Activated CD4-positive, alpha-beta memory T cell treated with anti-CD3 and anti-CD28 coated beads, Interleukin-2, amount 10 ng/mL, durations not matched to agents 7 days and 5 days (primary cell): ENCODE measurements at regions not wholly inside any gene's neighbourhood (a gene's known extent, or its start where the extent isn't known, plus 50 kb on each side); places are given as distances from the start of the nearest gene placed in this dataset.
"Not testable (repeated sequence)": the region's sequence is repeated elsewhere in the genome, so short reads cannot be mapped to it uniquely, and the experiment has no call there.

ENCODE experiments used
- CTCF ChIA-PET: fragments of 350-600 bp; sonication (Branson Sonifier 250); formaldehyde crosslinking; loops from one replicate; lab custom pipeline; 2021; ENCODE audit warnings: antibody characterized with exemption, inconsistent platforms; lab: Charles Lee
- POLR2A ChIA-PET: fragments of 350-600 bp; sonication (Branson Sonifier 250); formaldehyde crosslinking; loops from one replicate; lab custom pipeline; 2021; ENCODE audit warnings: antibody characterized with exemption; lab: Charles Lee
- DNase-seq: peaks from one replicate; pipeline ENCODE4 v3.0.0-alpha.2; 2020
- H3K27ac Mint-ChIP-seq: one replicate; pipeline ENCODE4 v1.8.0; 2021; ENCODE audit warnings: mild to moderate bottlenecking, mixed read lengths
- H3K27me3 Mint-ChIP-seq: one replicate; pipeline ENCODE4 v1.8.0; 2021; ENCODE audit warnings: mixed read lengths
- H3K36me3 Mint-ChIP-seq: one replicate; pipeline ENCODE4 v1.8.0; 2021; ENCODE audit warnings: low read depth, mixed read lengths
- H3K4me1 Mint-ChIP-seq: one replicate; pipeline ENCODE4 v1.8.0; 2021; ENCODE audit warnings: mixed read lengths
- H3K4me3 Mint-ChIP-seq: one replicate; pipeline ENCODE4 v1.8.0; 2021; ENCODE audit warnings: mild to moderate bottlenecking, mixed read lengths
- H3K9me3 Mint-ChIP-seq: one replicate; pipeline ENCODE4 v1.8.0; 2021; ENCODE audit warnings: mixed read lengths

DNA sequence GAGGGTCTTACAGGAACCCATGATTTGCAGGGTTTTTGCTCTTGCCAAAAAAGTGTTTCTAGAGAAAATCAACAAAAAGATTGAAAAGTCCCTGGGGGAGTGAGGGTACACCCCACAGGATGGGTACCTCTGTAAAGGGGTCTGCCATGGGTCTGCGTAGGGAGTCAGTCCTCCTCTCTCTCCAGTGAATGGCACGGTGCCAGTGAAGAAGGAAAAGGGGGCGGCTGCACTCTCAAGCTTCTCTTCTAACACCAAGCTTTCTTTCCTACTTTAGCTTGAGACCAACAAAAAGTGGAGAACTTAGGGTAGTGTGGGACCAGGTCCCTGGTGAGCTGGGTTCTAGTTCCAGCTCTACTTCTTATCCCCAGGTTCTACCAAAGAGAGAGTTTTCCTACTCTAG is 87.4 kb downstream of the GLUL start:
- CTCF ChIA-PET: no interaction called here
- Mint-ChIP-seq H3K27me3 (no peaks in the 10 kb centered on the region), H3K36me3 (no peaks in the 10 kb centered on the region), H3K4me1 (peaks cover 32% of the 10 kb centered on the region), H3K4me3 (no peak overlapping the region), H3K27ac (no peak overlapping the region), H3K9me3 (peaks cover 4% of the 10 kb centered on the region)
- no peak for DNase-seq
- POLR2A ChIA-PET: no interaction called here

DNA sequence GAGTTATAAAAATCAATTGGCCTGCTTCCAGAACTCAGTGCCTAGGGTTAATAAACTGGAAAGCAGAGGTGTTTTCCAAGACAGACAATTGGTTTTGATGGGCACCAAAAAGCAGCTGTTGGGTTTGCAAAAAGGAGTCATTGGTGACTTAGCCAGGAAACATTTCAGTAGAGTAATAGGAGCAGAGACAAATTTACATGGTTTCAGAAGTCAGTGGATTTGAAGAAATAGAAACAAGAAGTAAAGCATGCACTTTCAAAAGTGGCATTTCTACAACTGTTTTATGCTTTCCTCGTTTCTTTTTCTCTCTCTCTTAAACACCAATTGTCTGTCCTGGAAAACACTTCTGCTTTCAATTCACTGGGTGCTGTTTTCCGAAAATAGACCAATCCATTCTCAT is 87.8 kb downstream of the GLUL start:
- Mint-ChIP-seq H3K27me3 (no peaks in the 10 kb centered on the region), H3K9me3 (peaks cover 4% of the 10 kb centered on the region), H3K36me3 (no peaks in the 10 kb centered on the region), H3K27ac (no peak overlapping the region), H3K4me3 (no peak overlapping the region), H3K4me1 (peaks cover 32% of the 10 kb centered on the region)
- CTCF ChIA-PET: no interaction called here
- POLR2A ChIA-PET: no interaction called here
- DNase-seq: no peak

GRCh38 chr1:182301467-182302198 is 90.0 kb downstream of the GLUL start:
- DNase-seq: peak; percentile 19
- peaks cover 32% of the 10 kb centered on the region for H3K4me1 Mint-ChIP-seq
- peaks cover 1% of the 10 kb centered on the region for H3K27me3 Mint-ChIP-seq
- CTCF ChIA-PET: interaction anchor here (1.6 to 2.0 kb wide), 2 partner anchors 95 to 159 kb away, joined by 4 to 5 read pairs; no protein-coding TSS in a partner anchor
- H3K4me3 Mint-ChIP-seq: no peak overlapping the region
- no peaks in the 10 kb centered on the region for H3K36me3 Mint-ChIP-seq
- H3K27ac Mint-ChIP-seq: peak overlapping the region; percentile 66
- H3K9me3 Mint-ChIP-seq: peaks cover 4% of the 10 kb centered on the region
- POLR2A ChIA-PET: no interaction called here

- peak; percentile 24 for DNase-seq
These were observed 90.6 kb downstream of the GLUL start for GRCh38 chr1:182301026-182301436.

DNA sequence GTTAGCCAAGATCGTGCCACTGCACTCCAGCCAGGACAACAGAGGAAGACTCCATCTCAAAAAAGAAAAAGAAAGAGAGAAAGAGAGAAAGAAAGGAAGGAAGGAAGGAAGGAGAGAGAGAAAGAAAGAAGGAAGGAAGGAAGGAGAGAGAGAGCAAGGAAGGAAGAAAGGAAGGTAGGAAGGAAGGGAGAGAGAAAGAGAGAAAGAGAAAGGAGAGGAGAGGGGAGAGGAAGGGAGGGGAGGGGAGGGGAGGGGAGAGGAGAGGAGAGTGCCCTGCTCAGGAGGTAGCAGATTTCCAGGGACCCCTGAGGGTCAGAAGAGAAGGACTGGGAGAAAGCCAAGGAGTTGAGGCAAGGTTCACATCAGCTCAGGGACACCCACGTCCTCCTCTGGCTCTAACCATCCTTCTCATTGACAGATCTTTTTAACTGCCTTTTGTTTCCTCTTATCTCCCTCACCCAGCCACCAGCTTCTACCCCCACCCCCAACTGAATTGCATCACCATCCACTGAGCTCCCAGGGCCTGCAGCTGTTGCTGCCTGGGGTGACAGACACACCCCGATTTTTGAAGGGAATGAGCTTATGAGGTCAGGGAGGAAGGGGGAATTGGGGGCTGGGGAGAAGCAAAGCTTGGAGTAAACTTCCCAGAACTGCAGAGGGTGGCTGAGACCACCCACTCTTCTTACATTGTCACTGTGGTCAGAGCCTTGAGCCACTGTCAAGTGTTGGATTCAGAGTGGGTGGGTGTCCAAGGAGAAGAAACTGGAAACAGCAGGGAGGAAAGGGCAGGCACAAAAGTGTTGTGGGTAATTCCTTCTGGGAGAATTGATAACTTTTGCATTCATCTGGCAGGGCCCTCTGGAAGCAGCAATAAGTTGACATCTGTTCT is 91.6 kb downstream of the GLUL start:
- H3K27me3 Mint-ChIP-seq: peaks cover 1% of the 10 kb centered on the region
- no peak overlapping the region for H3K4me3 Mint-ChIP-seq
- no peaks in the 10 kb centered on the region for H3K9me3 Mint-ChIP-seq
- DNase-seq: peak; percentile 21
- H3K27ac Mint-ChIP-seq: peak overlapping the region; percentile 58
- H3K4me1 Mint-ChIP-seq: peaks cover 32% of the 10 kb centered on the region
- CTCF ChIA-PET: interaction anchor here (1.6 to 2.0 kb wide), 2 partner anchors 97 to 157 kb away, joined by 4 to 5 read pairs; no protein-coding TSS in a partner anchor
- POLR2A ChIA-PET: no interaction called here
- no peaks in the 10 kb centered on the region for H3K36me3 Mint-ChIP-seq

More at GRCh38 chr1:182301026-182301436, 90.6 kb downstream of the GLUL start:
- Mint-ChIP-seq H3K4me1 (peaks cover 32% of the 10 kb centered on the region), H3K27me3 (peaks cover 1% of the 10 kb centered on the region), H3K36me3 (no peaks in the 10 kb centered on the region), H3K9me3 (peaks cover 4% of the 10 kb centered on the region), H3K4me3 (no peak overlapping the region), H3K27ac (peak overlapping the region; percentile 38)
- CTCF ChIA-PET: interaction anchor here (1.6 to 2.0 kb wide), 2 partner anchors 96 to 158 kb away, joined by 4 to 5 read pairs; no protein-coding TSS in a partner anchor
- POLR2A ChIA-PET: no interaction called here

GRCh38 chr1:182299054-182299727 is 92.4 kb downstream of the GLUL start:
- H3K27me3 Mint-ChIP-seq, H3K36me3 Mint-ChIP-seq, H3K9me3 Mint-ChIP-seq, DNase-seq, POLR2A ChIA-PET, H3K4me3 Mint-ChIP-seq: not testable (repeated sequence)
- H3K4me1 Mint-ChIP-seq: peaks cover 32% of the 10 kb centered on the region
- peak overlapping the region; percentile 48 for H3K27ac Mint-ChIP-seq
- CTCF ChIA-PET: interaction anchor here (0.7 to 2.0 kb wide), 2 partner anchors 156 to 185 kb away, joined by 3 to 5 read pairs; no protein-coding TSS in a partner anchor

- CTCF ChIA-PET: no interaction called here
- H3K27me3 Mint-ChIP-seq: peaks cover 1% of the 10 kb centered on the region
- H3K9me3 Mint-ChIP-seq: no peaks in the 10 kb centered on the region
- H3K4me3 Mint-ChIP-seq: no peak overlapping the region
- no peak for DNase-seq
- POLR2A ChIA-PET: no interaction called here
- H3K4me1 Mint-ChIP-seq: peaks cover 24% of the 10 kb centered on the region
- no peak overlapping the region for H3K27ac Mint-ChIP-seq
- no peaks in the 10 kb centered on the region for H3K36me3 Mint-ChIP-seq
These were observed 94.3 kb downstream of the GLUL start for GRCh38 chr1:182297335-182297734.

GRCh38 chr1:182295697-182296096 is 95.9 kb downstream of the GLUL start:
- ChIA-PET POLR2A (no interaction called here), CTCF (interaction anchor here (1.6 kb wide), 1 partner anchor 153 kb away, joined by 3 read pairs; no protein-coding TSS in a partner anchor)
- Mint-ChIP-seq H3K36me3 (no peaks in the 10 kb centered on the region), H3K4me1 (peaks cover 9% of the 10 kb centered on the region), H3K27ac (no peak overlapping the region), H3K4me3 (no peak overlapping the region), H3K9me3 (no peaks in the 10 kb centered on the region), H3K27me3 (peaks cover 1% of the 10 kb centered on the region)
- DNase-seq: no peak

- Mint-ChIP-seq H3K27me3 (peaks cover 1% of the 10 kb centered on the region), H3K4me3 (no peak overlapping the region), H3K9me3 (no peaks in the 10 kb centered on the region), H3K36me3 (no peaks in the 10 kb centered on the region), H3K4me1 (no peaks in the 10 kb centered on the region), H3K27ac (no peak overlapping the region)
- POLR2A ChIA-PET: no interaction called here
- CTCF ChIA-PET: no interaction called here
- no peak for DNase-seq
These were observed 98.4 kb downstream of the GLUL start for GRCh38 chr1:182293119-182293589.

GRCh38 chr1:182292193-182292741 is 99.3 kb downstream of the GLUL start:
- no peaks in the 10 kb centered on the region for H3K4me1 Mint-ChIP-seq
- CTCF ChIA-PET: no interaction called here
- peaks cover 1% of the 10 kb centered on the region for H3K27me3 Mint-ChIP-seq
- DNase-seq: no peak
- no peaks in the 10 kb centered on the region for H3K36me3 Mint-ChIP-seq
- H3K9me3 Mint-ChIP-seq: no peaks in the 10 kb centered on the region
- POLR2A ChIA-PET: no interaction called here
- H3K27ac Mint-ChIP-seq: no peak overlapping the region
- no peak overlapping the region for H3K4me3 Mint-ChIP-seq

DNA sequence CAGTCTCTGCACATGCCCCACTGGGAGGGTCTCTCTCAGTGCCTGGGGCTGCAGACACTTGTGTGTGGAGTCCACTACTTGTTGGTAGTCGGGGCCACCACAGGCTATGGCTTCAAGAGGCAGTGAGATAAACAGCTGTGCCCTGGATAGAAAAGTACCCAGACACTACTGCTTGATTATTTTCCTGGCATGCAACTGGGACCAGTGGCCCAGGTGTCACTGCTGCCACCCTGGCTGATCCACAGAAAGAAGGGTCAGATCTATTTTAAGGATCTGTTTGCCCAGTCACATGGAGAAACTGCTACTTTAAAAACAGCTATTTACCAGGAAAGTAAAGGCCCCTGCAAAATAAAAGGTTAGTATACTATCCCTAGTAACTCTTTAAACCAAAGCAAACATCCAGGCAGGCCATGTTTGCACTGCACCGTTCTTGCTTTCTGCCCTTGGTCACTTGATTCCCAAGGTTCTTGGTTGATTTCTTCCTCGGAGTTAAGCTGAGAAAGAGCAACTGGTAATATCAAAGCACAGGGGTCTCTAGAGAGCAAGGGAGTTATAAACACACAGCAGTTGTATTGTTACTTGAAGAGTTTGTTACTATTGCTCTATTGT is 99.9 kb downstream of the GLUL start:
- Mint-ChIP-seq H3K4me3 (no peak overlapping the region), H3K9me3 (no peaks in the 10 kb centered on the region), H3K36me3 (no peaks in the 10 kb centered on the region), H3K4me1 (no peaks in the 10 kb centered on the region), H3K27ac (no peak overlapping the region), H3K27me3 (peaks cover under 1% of the 10 kb centered on the region)
- no peak for DNase-seq
- CTCF ChIA-PET: no interaction called here
- POLR2A ChIA-PET: no interaction called here
